ENCODE measurements at regions not wholly inside any gene's neighbourhood (a gene's known extent, or its start where the extent isn't known, plus 50 kb on each side); places are given as distances from the start of the nearest gene placed in this dataset.

DNA sequence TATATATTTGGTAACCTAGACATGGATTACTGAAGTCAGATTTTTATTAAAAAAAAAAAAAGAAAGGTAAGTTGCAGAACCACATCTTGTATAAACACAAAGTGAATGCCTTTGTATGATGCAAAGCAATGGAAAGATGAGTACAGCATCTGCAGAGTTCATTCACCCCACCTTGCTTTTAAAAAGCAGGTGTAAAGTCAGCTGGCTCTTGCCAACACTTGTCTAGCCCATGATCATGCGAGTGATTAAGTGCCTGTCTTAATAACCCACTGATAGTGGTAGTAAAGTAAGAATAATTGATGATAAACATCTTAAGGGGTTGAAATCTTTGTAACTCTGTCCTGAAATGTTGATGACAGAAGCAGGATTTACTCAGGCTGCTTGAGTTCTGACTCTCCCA, 710.4 kb downstream of the EFNB2 start:
- TF ChIP-seq, protein P1, sequence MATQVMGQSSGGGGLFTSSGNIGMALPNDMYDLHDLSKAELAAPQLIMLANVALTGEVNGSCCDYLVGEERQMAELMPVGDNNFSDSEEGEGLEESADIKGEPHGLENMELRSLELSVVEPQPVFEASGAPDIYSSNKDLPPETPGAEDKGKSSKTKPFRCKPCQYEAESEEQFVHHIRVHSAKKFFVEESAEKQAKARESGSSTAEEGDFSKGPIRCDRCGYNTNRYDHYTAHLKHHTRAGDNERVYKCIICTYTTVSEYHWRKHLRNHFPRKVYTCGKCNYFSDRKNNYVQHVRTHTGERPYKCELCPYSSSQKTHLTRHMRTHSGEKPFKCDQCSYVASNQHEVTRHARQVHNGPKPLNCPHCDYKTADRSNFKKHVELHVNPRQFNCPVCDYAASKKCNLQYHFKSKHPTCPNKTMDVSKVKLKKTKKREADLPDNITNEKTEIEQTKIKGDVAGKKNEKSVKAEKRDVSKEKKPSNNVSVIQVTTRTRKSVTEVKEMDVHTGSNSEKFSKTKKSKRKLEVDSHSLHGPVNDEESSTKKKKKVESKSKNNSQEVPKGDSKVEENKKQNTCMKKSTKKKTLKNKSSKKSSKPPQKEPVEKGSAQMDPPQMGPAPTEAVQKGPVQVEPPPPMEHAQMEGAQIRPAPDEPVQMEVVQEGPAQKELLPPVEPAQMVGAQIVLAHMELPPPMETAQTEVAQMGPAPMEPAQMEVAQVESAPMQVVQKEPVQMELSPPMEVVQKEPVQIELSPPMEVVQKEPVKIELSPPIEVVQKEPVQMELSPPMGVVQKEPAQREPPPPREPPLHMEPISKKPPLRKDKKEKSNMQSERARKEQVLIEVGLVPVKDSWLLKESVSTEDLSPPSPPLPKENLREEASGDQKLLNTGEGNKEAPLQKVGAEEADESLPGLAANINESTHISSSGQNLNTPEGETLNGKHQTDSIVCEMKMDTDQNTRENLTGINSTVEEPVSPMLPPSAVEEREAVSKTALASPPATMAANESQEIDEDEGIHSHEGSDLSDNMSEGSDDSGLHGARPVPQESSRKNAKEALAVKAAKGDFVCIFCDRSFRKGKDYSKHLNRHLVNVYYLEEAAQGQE (IDR thresholded peaks at IDR 0.05; ENCODE audit: low read depth): no peak
- TF ChIP-seq ZBTB7A (IDR thresholded peaks at IDR 0.05; ENCODE audit: low read depth): no peak
